Ishikawa (cell line): ENCODE measurements at regions not wholly inside any gene's neighbourhood (a gene's known extent, or its start where the extent isn't known, plus 50 kb on each side); places are given as distances from the start of the nearest gene placed in this dataset.

Experiments used
- CEBPB ChIP-seq: IDR thresholded peaks from 2 replicates; pipeline ENCODE4 v1.6.1; 2012
- CREB1 ChIP-seq: IDR thresholded peaks from 2 replicates; pipeline ENCODE4 v1.6.1; 2012; ENCODE audit warnings: low read depth
- EGR1 ChIP-seq: IDR thresholded peaks from 2 replicates; pipeline ENCODE4 v1.6.1; 2012
- EP300 ChIP-seq: IDR thresholded peaks from 2 replicates; pipeline ENCODE4 v1.6.1; 2012; ENCODE audit warnings: borderline replicate concordance
- FOXM1 ChIP-seq: IDR thresholded peaks from 2 replicates; pipeline ENCODE4 v1.6.1; 2012; ENCODE audit warnings: low read depth, borderline replicate concordance
- MAX ChIP-seq: IDR thresholded peaks from 2 replicates; pipeline ENCODE4 v1.6.1; 2012
- NFIC ChIP-seq: IDR thresholded peaks from 2 replicates; pipeline ENCODE4 v1.6.1; 2012
- RAD21 ChIP-seq: IDR thresholded peaks from 2 replicates; pipeline ENCODE4 v1.6.1; 2012; ENCODE audit warnings: low read depth
- REST ChIP-seq: IDR thresholded peaks from 2 replicates; pipeline ENCODE4 v1.6.1; 2012; ENCODE audit warnings: low read depth, mild to moderate bottlenecking
- TAF1 ChIP-seq: IDR thresholded peaks from 2 replicates; pipeline ENCODE4 v1.6.1; 2012; ENCODE audit warnings: low read depth, mild to moderate bottlenecking
- TCF12 ChIP-seq: IDR thresholded peaks from 2 replicates; pipeline ENCODE4 v1.6.1; 2012; ENCODE audit warnings: low read depth
- TEAD4 ChIP-seq: IDR thresholded peaks from 2 replicates; pipeline ENCODE4 v1.6.1; 2012
- USF1 ChIP-seq: IDR thresholded peaks from 2 replicates; pipeline ENCODE4 v1.6.1; 2012
- YY1 ChIP-seq: IDR thresholded peaks from 2 replicates; pipeline ENCODE4 v1.6.1; 2012; ENCODE audit warnings: low read depth
- ZBTB7A ChIP-seq: IDR thresholded peaks from 2 replicates; pipeline ENCODE4 v1.6.1; 2012; ENCODE audit warnings: low read depth

- no peak for TF ChIP-seq EGR1
Observed at GRCh38 chr11:115084231-115084630, 405.9 kb downstream of the NXPE2 start.

GRCh38 chr11:115085461-115086210 lies 407.3 kb downstream of the NXPE2 start:
- TF ChIP-seq TEAD4, result no peak
- TF ChIP-seq EP300, result no peak
- no peak for TF ChIP-seq TCF12
- no peak for TF ChIP-seq RAD21
- TF ChIP-seq REST, result no peak
- TF ChIP-seq CEBPB, result no peak
- TF ChIP-seq ZBTB7A, result no peak
- no peak for TF ChIP-seq USF1
- TF ChIP-seq TAF1, result no peak
- no peak for TF ChIP-seq YY1

- TF ChIP-seq YY1, result no peak
- TF ChIP-seq MAX, result no peak
- TF ChIP-seq RAD21, result no peak
- TF ChIP-seq REST, result no peak
- TF ChIP-seq ZBTB7A, result no peak
- no peak for TF ChIP-seq TAF1
- no peak for TF ChIP-seq FOXM1
- no peak for TF ChIP-seq CREB1
- TF ChIP-seq EP300, result no peak
Observed at GRCh38 chr11:115087791-115088190, 409.5 kb downstream of the NXPE2 start.

GRCh38 chr11:115092516-115092915 lies 411.7 kb downstream of the CADM1 start:
- TF ChIP-seq YY1 (no peak), CEBPB (no peak), TEAD4 (no peak), EP300 (no peak), USF1 (no peak), TAF1 (no peak), NFIC (no peak), FOXM1 (no peak), REST (no peak), RAD21 (no peak), CREB1 (no peak), MAX (no peak), EGR1 (no peak), TCF12 (no peak), ZBTB7A (no peak)

GRCh38 chr11:115097796-115098408 lies 406.3 kb downstream of the CADM1 start:
- TF ChIP-seq TCF12 (no peak), TEAD4 (no peak), FOXM1 (no peak), RAD21 (no peak), YY1 (no peak), REST (no peak), CEBPB (no peak), USF1 (no peak), TAF1 (no peak), EP300 (no peak), EGR1 (no peak), ZBTB7A (no peak), CREB1 (no peak), MAX (no peak), NFIC (no peak)
